G401.6 (cell line): ENCODE measurements at regions not wholly inside any gene's neighbourhood (a gene's known extent, or its start where the extent isn't known, plus 50 kb on each side); places are given as distances from the start of the nearest gene placed in this dataset.

Experiments used
- FAIRE-seq: peaks from 2 replicates; lab custom pipeline; 2012; peaks lifted over from hg19 to GRCh38; lab: Jason Lieb, UNC

DNA sequence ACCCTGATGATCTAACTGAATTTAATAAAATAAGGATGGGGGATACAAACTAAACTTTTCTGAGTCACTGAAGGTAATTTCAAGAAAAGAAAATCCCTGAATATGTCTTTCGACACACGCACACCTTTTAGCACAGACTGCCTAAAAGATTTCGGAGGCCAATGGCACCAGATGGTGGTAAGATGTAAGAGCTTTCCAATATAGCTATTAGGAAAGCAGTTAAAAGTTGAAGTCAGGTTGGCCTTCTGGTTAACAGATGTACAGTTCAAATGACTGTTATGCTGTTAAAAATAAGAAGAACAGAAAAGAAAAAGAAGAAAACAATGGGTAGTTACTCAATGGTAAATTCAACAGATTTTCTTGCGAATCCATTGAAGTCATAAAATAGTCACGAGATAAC, 80.7 kb upstream of the KRR1 start:
- no peak for FAIRE-seq

DNA sequence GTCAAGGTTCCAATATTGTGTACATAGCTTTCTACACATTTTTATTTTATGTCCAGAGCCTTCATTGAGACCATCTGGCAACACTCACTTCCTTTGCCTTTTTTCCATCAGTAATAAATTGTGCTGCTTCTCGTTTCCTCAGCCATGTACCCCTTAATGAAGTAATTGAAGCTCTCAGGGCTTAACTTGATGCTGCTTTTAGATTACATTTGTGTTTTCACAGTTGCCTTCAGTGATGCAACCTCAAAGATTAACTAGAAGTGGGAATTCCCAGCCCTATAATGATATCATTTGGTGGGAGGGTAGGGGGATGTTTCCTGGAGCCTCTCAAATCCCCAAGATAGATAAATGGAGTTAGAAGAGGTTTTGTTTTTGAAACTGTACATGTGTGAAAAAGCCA, 80.2 kb upstream of the KRR1 start:
- FAIRE-seq = no peak

DNA sequence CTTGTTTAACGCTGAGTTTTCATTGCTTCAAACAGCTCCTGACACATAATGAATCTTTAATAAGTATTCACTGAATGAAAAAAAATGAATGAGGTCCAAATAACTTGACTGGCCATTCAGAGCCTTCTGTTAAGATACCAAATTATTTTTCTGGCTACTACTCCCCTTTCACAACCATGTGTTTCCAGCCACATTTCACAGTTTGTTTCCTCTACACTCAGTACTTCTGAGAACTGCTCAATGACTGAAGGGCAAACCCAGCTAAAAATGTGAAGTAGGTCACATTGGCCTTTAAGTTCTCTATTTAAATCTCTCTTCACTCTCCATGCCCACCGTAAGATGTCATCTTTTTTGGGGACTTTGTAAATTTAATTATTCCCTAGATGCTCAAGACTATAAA, 78.4 kb upstream of the KRR1 start:
- FAIRE-seq = no peak

DNA sequence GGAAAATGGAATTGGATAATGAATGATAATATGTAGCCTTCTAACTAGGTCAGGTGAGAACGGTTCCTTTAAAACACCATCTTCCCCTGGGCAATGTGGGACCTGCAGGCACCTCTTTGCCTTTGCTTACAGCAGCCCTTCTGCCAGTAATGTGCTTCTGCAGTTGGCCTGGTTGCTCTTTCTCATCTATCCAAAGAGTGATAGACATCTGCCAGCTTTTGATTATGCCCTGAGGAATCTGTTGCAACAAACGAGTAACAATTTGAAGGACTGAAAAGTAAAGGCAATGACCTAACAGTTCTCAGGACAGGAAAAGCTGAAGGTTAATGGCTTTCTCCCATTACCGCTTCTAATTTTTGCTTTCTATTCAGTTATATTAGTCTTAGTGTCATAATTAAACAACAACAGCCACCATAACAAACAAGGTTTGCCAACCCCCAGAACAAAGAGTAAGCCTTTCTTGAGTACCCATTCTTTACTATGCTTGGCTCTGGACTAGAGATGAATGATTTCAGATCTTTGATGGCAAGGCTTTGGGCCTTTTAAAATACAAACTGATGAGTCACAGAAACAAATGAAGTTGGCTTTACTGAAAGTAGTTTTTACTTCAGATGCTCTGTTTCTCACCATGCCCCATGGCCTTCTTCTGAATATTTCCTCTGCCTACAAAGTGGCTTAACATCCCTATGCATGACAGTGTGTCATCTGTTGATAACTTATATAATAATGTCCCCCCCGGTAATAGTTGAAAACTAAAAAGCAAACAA, 76.1 kb upstream of the KRR1 start:
- FAIRE-seq = no peak

DNA sequence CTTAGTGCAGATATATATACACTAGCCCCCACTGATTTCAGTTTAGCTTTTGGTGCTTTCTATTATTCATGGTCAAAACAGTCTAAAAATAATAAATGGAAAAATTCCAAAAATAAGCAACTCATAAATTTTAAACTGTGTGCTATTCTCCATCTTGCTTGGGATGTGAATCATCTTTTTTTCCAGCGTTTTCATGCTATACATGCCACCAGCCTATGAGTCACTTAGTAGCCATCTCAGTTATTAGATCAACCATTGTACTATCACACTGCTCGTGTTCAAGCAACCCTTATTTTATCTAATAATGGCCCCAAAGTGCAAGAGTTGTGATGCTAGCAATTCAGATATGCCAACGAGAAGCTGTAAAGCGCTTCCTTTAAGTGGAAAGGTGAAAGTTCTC, 73.9 kb upstream of the KRR1 start:
- no peak for FAIRE-seq

DNA sequence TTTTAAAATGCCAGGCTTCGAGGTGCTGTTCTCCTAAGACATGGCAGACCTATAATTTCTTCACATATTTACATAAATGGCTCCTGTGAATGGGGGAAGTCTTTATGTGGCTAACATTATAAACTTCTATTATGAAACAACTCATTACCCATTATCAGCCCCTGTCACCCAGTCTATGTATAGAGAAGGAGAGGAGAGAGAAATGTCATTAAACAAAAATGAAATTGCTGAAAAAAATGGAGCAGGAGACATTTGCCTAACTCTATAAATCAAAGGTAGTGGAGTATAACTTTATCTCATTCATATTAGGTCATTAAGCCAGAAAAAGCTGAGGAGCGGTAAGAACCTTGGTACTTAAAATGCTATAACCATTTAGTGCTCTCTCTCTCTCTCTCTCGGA, 71.9 kb upstream of the KRR1 start:
- FAIRE-seq = no peak

DNA sequence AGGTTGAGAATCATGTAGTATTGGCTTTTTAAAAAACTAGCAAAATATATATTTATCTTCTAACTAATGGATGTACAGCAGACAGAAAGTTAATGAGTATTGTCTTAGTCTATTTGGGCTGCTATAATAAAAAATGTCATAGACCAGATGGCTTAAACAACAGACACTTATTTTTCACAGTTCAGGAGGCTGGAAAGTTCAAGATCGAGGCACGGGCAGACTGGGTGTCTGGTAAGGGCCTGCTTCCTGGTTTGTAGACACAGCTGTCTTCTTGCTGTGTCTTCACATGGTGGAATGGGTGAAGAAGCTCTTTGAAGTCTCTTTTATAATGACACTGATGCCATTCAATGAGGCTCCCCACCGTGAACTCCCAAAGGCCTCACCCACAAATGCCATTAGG, 70.1 kb upstream of the KRR1 start:
- FAIRE-seq = no peak

DNA sequence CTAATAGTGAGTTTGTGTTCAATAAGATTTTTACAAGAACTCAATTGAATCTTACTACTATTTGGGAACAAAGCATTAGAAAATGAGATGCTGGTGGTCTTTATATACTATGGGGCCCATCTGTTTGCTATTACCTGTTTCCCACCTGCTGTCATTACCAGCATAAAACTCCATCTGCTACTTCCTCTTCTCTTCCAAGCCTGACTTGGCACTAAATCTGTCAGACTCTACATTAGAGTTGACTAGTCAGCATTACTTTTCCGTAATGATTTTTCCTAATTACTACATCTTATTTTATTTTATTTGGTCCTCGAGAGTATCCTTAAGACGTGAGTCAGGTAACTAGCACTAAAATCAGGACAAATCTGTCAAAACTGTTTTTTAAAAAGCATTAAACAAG, 68.1 kb upstream of the KRR1 start:
- no peak for FAIRE-seq

DNA sequence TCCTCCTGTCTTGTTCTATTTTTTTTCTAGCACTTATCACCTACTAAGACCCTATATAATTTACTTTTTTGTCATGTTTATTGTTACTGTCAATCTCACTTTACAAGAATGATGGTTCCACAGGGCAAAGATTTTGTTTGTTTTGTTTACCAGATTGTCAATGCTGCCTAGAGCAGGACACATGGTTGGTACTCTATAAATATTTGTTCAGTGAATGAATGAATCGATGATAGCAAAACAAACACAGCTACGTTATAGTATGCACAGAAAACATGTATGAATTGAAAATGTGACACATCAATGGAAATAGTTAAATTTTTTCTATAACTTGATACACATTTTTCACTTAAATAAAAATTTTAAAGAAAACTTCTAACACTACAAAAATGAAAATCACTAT, 67.1 kb upstream of the KRR1 start:
- FAIRE-seq = no peak

DNA sequence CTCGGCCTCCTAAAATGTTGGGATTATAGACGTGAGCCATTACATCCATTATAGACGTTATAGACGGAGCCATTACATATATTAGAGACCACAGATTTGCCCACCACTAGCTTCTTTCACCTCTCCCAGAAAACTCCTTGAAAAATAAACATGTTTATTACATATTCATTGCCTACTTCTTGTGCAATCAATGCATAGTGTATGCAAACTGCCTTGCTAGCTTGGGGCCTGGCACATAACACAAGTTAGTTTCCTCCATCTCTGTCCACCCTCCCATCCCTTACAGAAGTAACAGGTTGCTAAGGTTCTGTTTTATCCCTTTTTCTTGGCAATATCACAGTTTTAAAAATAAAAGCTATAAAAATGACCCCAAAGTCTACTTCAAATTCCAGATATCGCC, 66.4 kb upstream of the KRR1 start:
- no peak for FAIRE-seq

DNA sequence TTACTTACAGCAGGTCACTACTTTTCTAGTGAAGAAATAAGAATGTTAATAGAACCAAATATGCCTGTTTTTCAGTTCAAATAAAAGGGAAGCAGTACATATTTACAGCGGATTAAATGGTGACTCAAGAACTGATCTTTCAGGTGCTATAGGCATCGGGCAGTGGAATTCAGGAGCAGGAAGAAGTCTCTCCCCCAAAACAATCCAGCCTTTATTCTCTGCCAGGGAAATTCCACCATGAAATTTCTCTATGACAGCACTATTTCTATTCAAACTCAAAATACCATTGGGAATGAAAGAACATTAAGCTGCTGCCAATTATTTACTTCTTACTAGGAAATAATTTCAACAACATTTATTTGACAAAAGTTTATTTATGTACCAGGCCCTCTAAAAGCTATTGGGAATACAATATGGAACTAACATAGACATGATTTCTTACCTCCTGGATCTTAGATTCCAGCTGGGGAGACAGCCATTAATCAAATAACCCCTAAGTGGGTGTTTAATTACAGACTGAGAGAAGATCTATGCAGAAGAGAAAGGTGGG, 60.3 kb upstream of the KRR1 start:
- FAIRE-seq = no peak

DNA sequence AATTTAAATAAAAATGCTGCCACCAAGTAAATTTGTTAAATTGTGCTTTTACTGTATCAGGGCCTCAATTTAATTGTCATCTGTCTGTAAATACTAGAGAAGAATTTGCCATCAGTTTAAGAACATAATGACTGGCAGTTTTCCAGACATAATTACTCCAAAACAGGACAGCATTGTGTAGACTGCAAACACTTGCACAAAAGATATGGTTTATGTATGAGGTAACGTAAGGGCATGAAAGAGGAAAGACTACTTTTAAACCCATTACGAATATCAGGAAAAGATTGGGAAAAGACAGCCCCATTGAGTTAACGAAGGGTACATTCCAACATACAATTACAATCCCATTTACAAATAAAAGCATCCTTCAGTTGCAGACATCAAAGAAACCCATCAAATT, 59.8 kb upstream of the KRR1 start:
- no peak for FAIRE-seq

DNA sequence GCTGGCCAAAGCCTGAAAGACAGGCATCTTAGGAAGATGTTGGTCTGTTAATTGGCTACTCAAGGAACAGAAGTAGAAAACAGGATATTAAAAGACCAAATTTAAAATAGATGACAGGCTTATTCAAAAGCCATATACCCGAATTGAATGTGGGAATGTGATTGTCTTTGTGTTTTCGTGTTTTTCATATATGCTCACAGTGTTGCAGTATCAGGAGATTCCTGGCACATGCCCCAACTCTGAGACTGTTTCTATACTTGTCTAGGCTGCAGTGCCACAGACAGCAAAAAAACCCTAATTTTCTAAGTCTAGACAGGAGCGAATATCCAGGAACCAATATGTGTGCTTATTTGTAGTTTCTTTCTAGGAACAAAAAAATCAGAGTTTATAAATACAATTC, 57.4 kb upstream of the KRR1 start:
- FAIRE-seq = no peak

DNA sequence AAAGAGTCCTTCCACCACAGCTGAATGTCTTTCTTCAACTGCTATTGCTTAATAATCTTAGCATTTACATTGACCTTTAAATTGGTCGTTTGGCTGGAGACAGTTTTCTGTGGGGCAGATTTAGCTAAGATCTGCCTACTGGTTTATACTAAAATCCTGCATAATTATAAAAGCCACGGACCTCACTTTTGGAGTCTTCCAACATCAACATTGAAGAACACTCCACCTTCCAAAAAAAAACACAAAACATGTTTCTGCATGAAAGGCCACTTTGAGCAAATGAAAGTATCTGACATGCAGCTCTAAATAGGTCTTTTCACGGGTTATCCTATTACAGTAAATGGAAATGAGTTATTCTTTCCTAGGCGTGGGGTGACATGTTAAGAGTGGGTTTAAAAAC, 57.0 kb upstream of the KRR1 start:
- no peak for FAIRE-seq

DNA sequence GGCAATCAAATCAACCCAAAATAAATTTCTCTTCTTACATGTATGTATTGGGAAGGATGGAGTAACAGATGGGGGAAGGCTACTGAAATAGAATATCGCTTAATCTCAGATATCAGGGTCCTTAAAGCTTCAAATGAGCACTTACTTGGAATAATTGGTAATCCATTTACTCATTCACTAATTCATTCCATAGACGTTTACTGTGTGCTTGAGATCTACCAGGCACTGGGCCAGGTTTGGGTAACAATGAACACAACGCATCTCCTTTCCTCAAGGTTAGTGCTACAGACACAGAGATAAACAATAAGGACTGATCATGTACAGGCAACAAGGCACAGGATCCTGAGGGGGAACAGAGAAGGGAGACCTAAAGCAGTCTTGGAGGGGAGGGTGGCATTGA, 54.4 kb upstream of the KRR1 start:
- no peak for FAIRE-seq

DNA sequence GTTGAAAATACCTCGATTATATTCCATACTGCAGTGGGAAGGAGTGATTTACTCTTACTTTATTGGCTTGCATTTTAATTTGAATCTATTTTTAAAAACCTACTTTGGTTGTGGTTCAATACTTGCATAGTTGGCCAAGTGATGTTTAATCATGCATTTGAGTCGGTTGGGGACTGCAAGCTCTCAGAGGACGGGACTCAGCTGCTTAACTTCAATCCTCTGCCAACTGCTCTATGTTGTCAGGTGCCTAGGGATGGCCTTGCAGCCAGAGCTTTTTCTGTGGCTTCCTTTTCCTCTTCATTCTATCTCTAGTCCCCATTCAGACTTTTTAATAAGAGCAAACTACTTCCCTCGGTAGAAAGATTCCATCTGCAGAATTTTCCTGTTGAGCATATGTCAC, 53.4 kb upstream of the KRR1 start:
- FAIRE-seq = no peak

DNA sequence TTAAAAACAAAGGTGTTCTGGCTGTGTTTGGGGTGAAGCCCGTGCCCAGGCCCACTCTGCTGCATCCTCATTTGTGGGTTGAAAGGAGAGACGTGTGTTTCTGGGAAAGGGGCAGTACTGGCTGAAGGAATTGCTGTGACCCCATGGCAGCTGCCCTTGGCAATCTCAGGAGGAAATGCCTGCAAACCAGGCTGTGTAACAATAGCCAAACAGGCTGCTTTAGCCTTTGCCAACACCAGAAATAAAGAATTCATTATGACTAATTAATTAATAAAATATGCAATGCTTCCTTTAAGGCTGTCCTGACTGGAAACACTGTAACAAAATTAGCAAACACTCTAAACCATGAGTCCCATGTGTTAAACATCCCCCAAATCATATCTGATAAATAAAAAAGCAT, 53.0 kb upstream of the KRR1 start:
- no peak for FAIRE-seq

DNA sequence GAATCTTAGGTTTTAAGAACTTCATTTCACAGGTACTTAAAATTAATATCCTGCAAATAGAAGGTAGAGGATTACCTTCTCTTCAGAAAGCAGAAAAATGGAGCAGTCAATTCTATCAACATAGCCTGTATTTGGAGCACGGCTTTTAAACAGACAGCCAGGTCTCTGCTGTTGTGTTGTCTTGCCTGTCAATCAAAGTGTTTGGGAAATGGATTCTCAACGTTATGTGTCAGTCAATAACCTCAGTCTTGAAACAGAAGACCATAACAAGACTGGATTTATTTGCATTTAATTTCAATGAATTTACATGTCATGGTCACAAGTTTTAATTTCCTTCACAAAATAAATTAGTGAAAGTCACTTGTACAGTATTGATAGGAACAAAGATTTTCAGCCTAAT, 51.9 kb upstream of the KRR1 start:
- no peak for FAIRE-seq

DNA sequence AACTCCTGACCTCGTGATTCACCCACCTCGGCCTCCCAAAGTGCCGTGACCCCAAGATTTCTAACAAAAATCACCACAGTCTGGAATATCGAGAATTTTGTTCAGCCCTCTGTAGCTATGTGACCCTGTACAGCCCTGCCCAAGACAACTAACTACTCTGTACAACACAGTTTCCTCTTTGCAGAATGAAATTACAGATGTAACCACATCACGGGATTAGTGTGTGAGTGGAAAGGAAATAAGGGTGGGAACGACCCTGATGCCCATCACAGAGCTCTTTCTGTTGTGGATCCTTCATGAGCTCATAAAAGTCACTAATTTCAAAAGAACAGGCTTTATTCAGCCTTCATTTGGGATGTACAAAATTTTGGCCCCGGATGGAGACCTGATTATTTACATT, 50.5 kb upstream of the KRR1 start:
- no peak for FAIRE-seq
